Vagina (tissue), 2 donors: ENCODE measurements at regions not wholly inside any gene's neighbourhood (a gene's known extent, or its start where the extent isn't known, plus 50 kb on each side); places are given as distances from the start of the nearest gene placed in this dataset.

Experiments used
- CTCF ChIP-seq, 3 experiments: fragments of 450-650 bp in 2 of 3; fragments of 200-600 bp in 1 of 3; sonication (generic) in 1 of 3; IDR thresholded peaks; one replicate each; pipeline ENCODE4 v1.5.1; 2017 to 2019; ENCODE audit warnings: antibody characterized with exemption in 3 of 3, mild to moderate bottlenecking in 2 of 3, moderate library complexity in 2 of 3
- POLR2A ChIP-seq, 2 donors: fragments of 450-650 bp; IDR thresholded peaks; one replicate each; pipeline ENCODE4 v1.6.1; 2017; ENCODE audit warnings: antibody characterized with exemption in 2 of 2, mild to moderate bottlenecking in 2 of 2, moderate library complexity in 2 of 2
- POLR2AphosphoS5 ChIP-seq, 2 donors: sonication (generic); formaldehyde crosslinking; IDR thresholded peaks; one replicate each; pipeline ENCODE4 v1.9.0; 2017; ENCODE audit warnings: antibody characterized with exemption in 2 of 2, mild to moderate bottlenecking in 2 of 2, low read depth in 1 of 2; ENCODE audit not compliant: insufficient read depth in 1 of 2

- TF ChIP-seq CTCF (IDR thresholded peaks at IDR 0.05) (no peak), POLR2A (IDR thresholded peaks at IDR 0.05) (no peak), POLR2AphosphoS5 (IDR thresholded peaks at IDR 0.05; ENCODE audit: insufficient read depth in 1 of 2, low read depth in 1 of 2) (no peak)
Observed at GRCh38 chr14:51160871-51161270, 66.0 kb upstream of the TRIM9 start.
